Glutamatergic neuron (in vitro differentiated cells): ENCODE measurements at regions not wholly inside any gene's neighbourhood (a gene's known extent, or its start where the extent isn't known, plus 50 kb on each side); places are given as distances from the start of the nearest gene placed in this dataset.
A peak's percentile ranks its signal among the peaks of the same experiment; 100 is the strongest.

Source experiments
- DNase-seq: peaks from one replicate; pipeline ENCODE4 v3.0.0; 2022
- H3K27ac Mint-ChIP-seq: one replicate; pipeline ENCODE4 v1.8.0; 2020; ENCODE audit warnings: mild to moderate bottlenecking, mixed read lengths, inconsistent platforms; ENCODE audit not compliant: unreplicated experiment
- H3K27me3 Mint-ChIP-seq: one replicate; pipeline ENCODE4 v1.8.0; 2020; ENCODE audit warnings: mild to moderate bottlenecking, moderate library complexity, mixed read lengths, inconsistent platforms; ENCODE audit not compliant: unreplicated experiment
- H3K36me3 Mint-ChIP-seq: one replicate; pipeline ENCODE4 v1.8.0; 2020; ENCODE audit warnings: mild to moderate bottlenecking, mixed read lengths, inconsistent platforms; ENCODE audit not compliant: unreplicated experiment
- H3K4me1 Mint-ChIP-seq: one replicate; pipeline ENCODE4 v1.8.0; 2020; ENCODE audit warnings: mild to moderate bottlenecking, low read depth, mixed read lengths, inconsistent platforms; ENCODE audit not compliant: unreplicated experiment
- H3K4me3 Mint-ChIP-seq: one replicate; pipeline ENCODE4 v1.8.0; 2020; ENCODE audit warnings: mild to moderate bottlenecking, mixed read lengths, inconsistent platforms; ENCODE audit not compliant: unreplicated experiment
- H3K9me3 Mint-ChIP-seq: one replicate; pipeline ENCODE4 v1.8.0; 2020; ENCODE audit warnings: mild to moderate bottlenecking, moderate library complexity, mixed read lengths, inconsistent platforms; ENCODE audit not compliant: unreplicated experiment
- CTCF ChIP-seq: fragments of 200-600 bp; sonication (generic); IDR thresholded peaks from one replicate; pipeline ENCODE4 v1.5.0; 2021; ENCODE audit not compliant: partially characterized antibody, unreplicated experiment

GRCh38 chr13:55534306-55534705 is 1606.4 kb upstream of the PRR20A start:
- DNase-seq: no peak
- no peaks in the 10 kb centered on the region for H3K9me3 Mint-ChIP-seq
- H3K4me1 Mint-ChIP-seq: peaks cover 2% of the 10 kb centered on the region
- no peaks in the 10 kb centered on the region for H3K27me3 Mint-ChIP-seq
- no peak overlapping the region for H3K4me3 Mint-ChIP-seq
- no peak for TF ChIP-seq CTCF
- no peak overlapping the region for H3K27ac Mint-ChIP-seq
- peaks cover 8% of the 10 kb centered on the region for H3K36me3 Mint-ChIP-seq

GRCh38 chr13:55538424-55538823 is 1602.3 kb upstream of the PRR20A start:
- Mint-ChIP-seq H3K4me3 (no peak overlapping the region), H3K9me3 (no peaks in the 10 kb centered on the region), H3K4me1 (no peaks in the 10 kb centered on the region), H3K27me3 (no peaks in the 10 kb centered on the region), H3K27ac (no peak overlapping the region), H3K36me3 (peaks cover 8% of the 10 kb centered on the region)
- no peak for DNase-seq
- TF ChIP-seq CTCF: no peak

- no peak for TF ChIP-seq CTCF
- Mint-ChIP-seq H3K9me3 (no peaks in the 10 kb centered on the region), H3K27me3 (no peaks in the 10 kb centered on the region), H3K4me1 (no peaks in the 10 kb centered on the region), H3K27ac (no peak overlapping the region), H3K4me3 (no peak overlapping the region), H3K36me3 (peaks cover 4% of the 10 kb centered on the region)
- DNase-seq: no peak
Observed at GRCh38 chr13:55543053-55543452, 1597.7 kb upstream of the PRR20A start.

- H3K4me3 Mint-ChIP-seq: no peak overlapping the region
- H3K4me1 Mint-ChIP-seq: peaks cover 7% of the 10 kb centered on the region
- no peak overlapping the region for H3K27ac Mint-ChIP-seq
- DNase-seq: no peak
- no peak for TF ChIP-seq CTCF
- H3K36me3 Mint-ChIP-seq: peaks cover 18% of the 10 kb centered on the region
- H3K27me3 Mint-ChIP-seq: no peaks in the 10 kb centered on the region
- peaks cover 2% of the 10 kb centered on the region for H3K9me3 Mint-ChIP-seq
Observed at GRCh38 chr13:55550624-55551023, 1590.1 kb upstream of the PRR20A start.

- no peak for DNase-seq
- peaks cover 2% of the 10 kb centered on the region for H3K27me3 Mint-ChIP-seq
- peaks cover 2% of the 10 kb centered on the region for H3K9me3 Mint-ChIP-seq
- no peak overlapping the region for H3K4me3 Mint-ChIP-seq
- peaks cover 18% of the 10 kb centered on the region for H3K36me3 Mint-ChIP-seq
- peaks cover 7% of the 10 kb centered on the region for H3K4me1 Mint-ChIP-seq
- no peak for TF ChIP-seq CTCF
- H3K27ac Mint-ChIP-seq: peak overlapping the region; percentile 35
Observed at GRCh38 chr13:55553701-55554100, 1587.0 kb upstream of the PRR20A start.
